Skeletal muscle satellite cell (primary cell): ENCODE measurements at regions not wholly inside any gene's neighbourhood (a gene's known extent, or its start where the extent isn't known, plus 50 kb on each side); places are given as distances from the start of the nearest gene placed in this dataset.

Experiments used
- H3K27me3 ChIP-seq: 2 replicates; pipeline ENCODE4 v1.7.0; 2013; ENCODE audit warnings: low read length; ENCODE audit not compliant: control insufficient read depth, insufficient read depth
- H3K36me3 ChIP-seq: 2 replicates; pipeline ENCODE4 v1.7.0; 2013; ENCODE audit warnings: mild to moderate bottlenecking, control low read depth, low read length; ENCODE audit not compliant: insufficient read depth
- H3K4me1 ChIP-seq: 2 replicates; pipeline ENCODE4 v1.7.0; 2013; ENCODE audit warnings: low read length; ENCODE audit not compliant: control insufficient read depth, insufficient read depth
- H3K4me2 ChIP-seq: 2 replicates; pipeline ENCODE4 v1.7.0; 2013; ENCODE audit warnings: mild to moderate bottlenecking, low read length
- H3K4me3 ChIP-seq: 2 replicates; pipeline ENCODE4 v1.7.0; 2013; ENCODE audit warnings: low read length
- H3K9ac ChIP-seq: 2 replicates; pipeline ENCODE4 v1.7.0; 2013; ENCODE audit warnings: mild to moderate bottlenecking, low read depth, low read length, moderate library complexity
- H3K9me3 ChIP-seq: replicated peaks from 2 replicates; pipeline ENCODE4 v1.7.0; 2013; ENCODE audit warnings: mild to moderate bottlenecking, control low read depth, low read length

GRCh38 chr11:70651031-70651430, 252.7 kb downstream of the CTTN start:
- Histone ChIP-seq H3K4me2 (no peak overlapping the region), H3K27me3 (peaks cover 3% of the 10 kb centered on the region), H3K4me1 (no peaks in the 10 kb centered on the region)

DNA sequence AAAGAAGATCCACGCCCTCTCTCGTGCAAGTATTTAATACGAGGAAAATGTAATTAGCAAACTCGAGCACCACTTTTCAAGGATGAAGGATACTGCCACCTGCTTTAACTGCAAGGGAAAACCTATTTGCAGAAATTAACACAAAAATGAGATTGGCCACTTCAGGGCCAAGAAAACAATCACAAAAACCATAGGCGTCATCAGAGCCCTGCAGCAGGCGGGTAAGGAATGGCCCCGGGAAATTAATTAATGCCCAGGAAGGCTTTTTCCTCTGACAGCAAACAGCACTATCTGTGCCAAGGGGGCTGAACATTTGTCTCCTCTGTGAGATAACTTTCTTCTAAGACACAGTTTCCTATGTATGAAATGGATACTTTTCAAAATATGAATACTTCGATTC, 255.7 kb downstream of the CTTN start:
- H3K36me3 ChIP-seq = no peaks in the 10 kb centered on the region
- H3K4me1 ChIP-seq = no peaks in the 10 kb centered on the region
- H3K4me2 ChIP-seq = no peak overlapping the region
- no peaks in the 10 kb centered on the region for H3K27me3 ChIP-seq
- H3K4me3 ChIP-seq = no peak overlapping the region
- no peak overlapping the region for H3K9ac ChIP-seq
- no peaks in the 10 kb centered on the region for H3K9me3 ChIP-seq

More at GRCh38 chr11:70651031-70651430, 252.7 kb downstream of the CTTN start:
- Histone ChIP-seq H3K9ac (no peak overlapping the region), H3K36me3 (no peaks in the 10 kb centered on the region), H3K9me3 (no peaks in the 10 kb centered on the region), H3K4me3 (no peak overlapping the region)

GRCh38 chr11:70655816-70656215, 257.5 kb downstream of the CTTN start:
- H3K4me2 ChIP-seq = no peak overlapping the region
- no peak overlapping the region for H3K4me3 ChIP-seq
- no peaks in the 10 kb centered on the region for H3K9me3 ChIP-seq

DNA sequence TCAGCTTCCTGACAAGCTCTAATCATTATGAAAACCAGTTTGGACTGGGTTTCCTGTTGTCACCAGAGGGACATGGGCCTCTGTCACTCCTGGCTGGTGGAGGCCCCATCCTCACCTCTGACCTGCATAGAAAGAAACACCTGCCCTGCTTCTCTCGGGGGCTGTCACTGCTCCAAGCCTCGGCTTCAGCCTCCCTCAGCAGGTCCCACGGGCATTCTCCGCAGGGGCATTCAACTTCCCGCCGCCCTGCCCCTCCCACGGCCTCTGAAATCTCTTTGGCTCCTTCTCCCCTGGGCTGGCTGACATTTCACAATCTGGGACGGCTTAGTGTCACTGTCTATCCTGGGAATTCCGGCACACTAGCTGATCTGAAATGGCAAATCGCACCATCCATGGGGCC, 257.9 kb downstream of the CTTN start:
- H3K4me3 ChIP-seq = no peak overlapping the region
- no peaks in the 10 kb centered on the region for H3K36me3 ChIP-seq
- no peak overlapping the region for H3K9ac ChIP-seq
- no peaks in the 10 kb centered on the region for H3K9me3 ChIP-seq
- H3K4me2 ChIP-seq = no peak overlapping the region
- peaks cover 2% of the 10 kb centered on the region for H3K27me3 ChIP-seq
- no peaks in the 10 kb centered on the region for H3K4me1 ChIP-seq

More at GRCh38 chr11:70655816-70656215, 257.5 kb downstream of the CTTN start:
- Histone ChIP-seq H3K36me3 (no peaks in the 10 kb centered on the region), H3K4me1 (no peaks in the 10 kb centered on the region), H3K9ac (no peak overlapping the region), H3K27me3 (no peaks in the 10 kb centered on the region)

GRCh38 chr11:70660059-70660888, 261.9 kb downstream of the CTTN start:
- H3K4me2 ChIP-seq = no peak overlapping the region
- H3K9ac ChIP-seq = no peak overlapping the region
- H3K27me3 ChIP-seq = peaks cover 15% of the 10 kb centered on the region
- H3K4me1 ChIP-seq = peaks cover 9% of the 10 kb centered on the region
- H3K36me3 ChIP-seq = no peaks in the 10 kb centered on the region
- H3K4me3 ChIP-seq = no peak overlapping the region
- no peaks in the 10 kb centered on the region for H3K9me3 ChIP-seq

DNA sequence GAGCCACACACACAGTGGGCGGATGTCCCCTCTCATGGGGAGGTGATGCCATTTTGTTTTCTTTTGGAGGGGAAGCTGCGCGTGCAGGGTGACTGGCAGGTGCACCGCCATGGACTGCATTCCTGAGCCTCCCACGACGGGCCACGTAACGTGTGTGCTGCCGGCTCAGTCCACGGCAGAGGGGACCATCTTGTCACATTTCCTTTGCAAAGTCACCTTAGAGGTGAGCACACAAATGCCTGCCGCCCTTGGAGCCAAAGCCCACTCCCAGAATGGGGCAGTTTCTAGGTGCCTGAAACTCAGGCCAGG, 262.5 kb downstream of the CTTN start:
- no peak overlapping the region for H3K4me3 ChIP-seq
- peaks cover 15% of the 10 kb centered on the region for H3K27me3 ChIP-seq
- H3K36me3 ChIP-seq = no peaks in the 10 kb centered on the region
- no peak overlapping the region for H3K4me2 ChIP-seq
- H3K9ac ChIP-seq = no peak overlapping the region
- H3K4me1 ChIP-seq = peaks cover 9% of the 10 kb centered on the region
- H3K9me3 ChIP-seq = no peaks in the 10 kb centered on the region

DNA sequence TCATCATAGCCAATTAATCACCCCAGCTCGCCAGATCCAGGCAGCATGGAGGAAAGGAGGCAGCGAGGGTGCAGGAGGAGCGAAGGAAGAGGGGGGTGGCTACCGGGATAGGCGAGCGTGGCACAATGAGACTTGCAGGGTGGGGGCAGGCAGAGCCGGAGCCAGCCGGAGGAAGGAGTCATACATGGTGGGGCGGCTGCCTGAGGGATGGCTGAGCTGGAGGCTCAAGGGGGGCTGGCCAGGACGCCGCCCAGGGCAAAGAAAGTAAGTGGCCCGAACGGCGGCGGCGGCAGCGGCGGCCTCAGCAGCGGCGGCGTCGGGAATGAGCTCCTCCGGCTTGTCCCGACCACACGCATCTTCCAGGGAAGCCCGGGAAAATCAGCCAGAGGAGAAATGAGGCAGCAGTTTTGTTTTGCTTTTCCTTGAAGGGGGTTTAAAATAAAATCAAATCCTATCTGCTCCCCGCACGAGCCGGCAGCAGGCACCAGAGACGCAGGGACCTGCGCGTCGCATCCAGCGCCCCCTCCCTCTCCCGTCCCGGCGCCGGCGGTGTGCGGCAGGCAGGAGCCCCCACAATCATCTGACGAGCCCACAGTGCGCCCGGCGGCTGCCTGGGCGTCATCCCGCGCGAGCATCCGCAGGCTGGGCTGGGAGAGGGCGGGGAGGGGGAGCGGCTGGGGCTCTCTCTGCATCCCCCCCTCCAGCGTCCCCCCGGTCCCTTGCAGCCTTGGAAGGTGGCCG, 263.6 kb downstream of the CTTN start:
- Histone ChIP-seq H3K36me3 (no peaks in the 10 kb centered on the region), H3K4me3 (peak overlapping the region; percentile 70), H3K27me3 (peaks cover 15% of the 10 kb centered on the region), H3K9ac (peak overlapping the region; percentile 68), H3K4me1 (peaks cover 9% of the 10 kb centered on the region), H3K9me3 (no peaks in the 10 kb centered on the region), H3K4me2 (peak overlapping the region; percentile 79)

GRCh38 chr11:70662691-70663098, 264.4 kb downstream of the CTTN start:
- Histone ChIP-seq H3K9ac (no peak overlapping the region), H3K4me3 (no peak overlapping the region), H3K27me3 (peaks cover 15% of the 10 kb centered on the region)

DNA sequence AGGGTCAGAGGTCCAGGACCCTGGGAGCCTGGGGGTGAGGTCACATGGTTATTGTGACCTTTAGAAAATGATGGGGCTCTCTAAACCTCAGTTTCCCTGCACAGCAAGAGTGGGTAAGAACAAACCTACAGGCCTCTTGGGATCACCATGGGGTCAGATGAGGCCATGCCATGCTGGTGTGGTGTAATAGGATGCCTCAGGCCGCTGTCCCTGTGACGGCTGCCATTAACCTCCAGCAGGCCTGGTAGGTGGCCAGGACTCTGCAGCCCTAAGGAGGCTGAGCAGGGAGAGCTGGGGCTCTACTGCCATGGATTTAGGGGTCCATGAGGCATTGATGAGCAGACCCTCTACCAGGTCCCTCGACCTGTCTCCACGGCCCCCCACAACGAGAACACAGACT, 265.5 kb downstream of the CTTN start:
- H3K9ac ChIP-seq = no peak overlapping the region
- peaks cover 9% of the 10 kb centered on the region for H3K4me1 ChIP-seq
- H3K4me3 ChIP-seq = no peak overlapping the region
- H3K9me3 ChIP-seq = no peaks in the 10 kb centered on the region
- no peaks in the 10 kb centered on the region for H3K36me3 ChIP-seq
- peaks cover 15% of the 10 kb centered on the region for H3K27me3 ChIP-seq
- H3K4me2 ChIP-seq = no peak overlapping the region

More at GRCh38 chr11:70662691-70663098, 264.4 kb downstream of the CTTN start:
- Histone ChIP-seq H3K9me3 (no peaks in the 10 kb centered on the region), H3K4me1 (peaks cover 9% of the 10 kb centered on the region), H3K36me3 (no peaks in the 10 kb centered on the region), H3K4me2 (peak overlapping the region; percentile 79)

DNA sequence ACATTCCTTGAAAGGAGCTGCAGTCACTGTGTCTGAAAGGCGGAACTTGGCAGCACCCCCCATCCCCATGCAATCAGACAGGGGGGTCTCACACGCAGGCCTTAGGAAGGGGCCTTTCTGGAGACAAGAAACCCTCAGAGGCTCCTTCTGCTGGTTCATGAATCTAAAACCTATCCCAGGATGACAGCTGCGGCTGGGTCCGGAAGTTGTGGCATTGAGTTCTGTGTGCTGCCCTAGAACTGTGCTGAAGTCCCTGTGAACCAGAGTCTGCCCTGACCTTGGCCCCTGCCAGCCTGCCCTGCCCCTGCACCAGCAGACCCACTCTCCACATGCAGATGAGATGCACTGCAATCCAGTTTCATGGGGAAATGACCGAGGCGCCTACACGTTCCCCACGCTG, 268.0 kb downstream of the CTTN start:
- Histone ChIP-seq H3K9ac (no peak overlapping the region), H3K9me3 (no peaks in the 10 kb centered on the region), H3K27me3 (peaks cover 13% of the 10 kb centered on the region), H3K4me1 (peaks cover 9% of the 10 kb centered on the region), H3K36me3 (no peaks in the 10 kb centered on the region), H3K4me2 (no peak overlapping the region), H3K4me3 (no peak overlapping the region)

DNA sequence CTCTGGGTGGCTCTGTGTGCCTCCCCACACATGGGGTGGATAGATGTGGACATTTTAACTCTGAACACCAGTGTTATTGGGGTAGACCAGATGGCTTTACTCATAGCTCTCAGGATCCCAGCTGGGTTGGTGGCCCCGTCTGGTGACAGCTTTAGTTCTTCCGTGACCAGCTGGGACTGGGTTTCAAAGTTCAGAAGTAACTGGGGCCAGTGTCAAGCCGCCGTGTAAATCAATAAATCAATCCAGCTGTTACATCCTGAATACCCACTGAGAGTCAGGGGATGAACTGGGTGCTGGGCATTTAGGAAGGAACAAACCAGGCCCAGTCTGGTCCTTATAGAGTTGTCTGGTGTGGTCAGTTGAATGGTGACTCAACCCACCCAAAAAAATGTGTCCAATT, 269.4 kb downstream of the CTTN start:
- Histone ChIP-seq H3K4me3 (no peak overlapping the region), H3K4me1 (no peaks in the 10 kb centered on the region), H3K4me2 (no peak overlapping the region), H3K9ac (no peak overlapping the region), H3K9me3 (no peaks in the 10 kb centered on the region), H3K36me3 (no peaks in the 10 kb centered on the region), H3K27me3 (peaks cover 6% of the 10 kb centered on the region)
